ENCODE measurements at regions not wholly inside any gene's neighbourhood (a gene's known extent, or its start where the extent isn't known, plus 50 kb on each side); places are given as distances from the start of the nearest gene placed in this dataset.

- Histone ChIP-seq H3K9me2 (ENCODE audit: insufficient read depth, low read length) (no peaks in the 10 kb centered on the region), H2AFZ (ENCODE audit: low read length) (no peak overlapping the region), H3K79me2 (ENCODE audit: insufficient read depth, low read depth, low read length) (no peaks in the 10 kb centered on the region), H3K4me2 (ENCODE audit: low read length) (no peak overlapping the region), H3K4me1 (ENCODE audit: insufficient read depth, low read length, poor library complexity, severe bottlenecking) (no peaks in the 10 kb centered on the region), H4K20me1 (ENCODE audit: insufficient read depth, low read length) (no peaks in the 10 kb centered on the region), H3K36me3 (ENCODE audit: insufficient read depth, low read length) (no peaks in the 10 kb centered on the region), H3K9me3 (ENCODE audit: low read length) (no peaks in the 10 kb centered on the region), H3K27ac (ENCODE audit: low read depth, low read length, poor library complexity, severe bottlenecking) (no peak overlapping the region), H3K4me3 (ENCODE audit: low read depth, low read length, poor library complexity, severe bottlenecking) (no peak overlapping the region)
- POLR2A ChIA-PET = no interaction called here
- CTCF ChIA-PET (ENCODE audit: unreplicated experiment) = no interaction called here
- no peak for TF ChIP-seq EZH2phosphoT487 (IDR thresholded peaks at IDR 0.05; ENCODE audit: borderline replicate concordance, low read depth, low read length)
- TF ChIP-seq CTCF (conservative IDR thresholded peaks at IDR 0.05; ENCODE audit: low read length) = no peak
- intact Hi-C loops (cut with micrococcal nuclease; ENCODE audit: unreplicated experiment) = no loop called here
- BruUV-seq (replicated peaks) = no TSS peak
- DNase-seq (ENCODE audit: low spot score) = no peak
These were observed 495.4 kb upstream of the PIK3C3 start for GRCh38 chr18:41459656-41460055.

- no TSS peak for BruUV-seq (replicated peaks)
- CTCF ChIA-PET (ENCODE audit: unreplicated experiment) = no interaction called here
These were observed 496.7 kb upstream of the PIK3C3 start for GRCh38 chr18:41458376-41458775.

More at GRCh38 chr18:41458376-41458775, 496.7 kb upstream of the PIK3C3 start:
- no peaks in the 10 kb centered on the region for H3K4me1 ChIP-seq (ENCODE audit: insufficient read depth, low read length, poor library complexity, severe bottlenecking)
- no peak overlapping the region for H2AFZ ChIP-seq (ENCODE audit: low read length)
- H3K79me2 ChIP-seq (ENCODE audit: insufficient read depth, low read depth, low read length) = no peaks in the 10 kb centered on the region
- H3K9me2 ChIP-seq (ENCODE audit: insufficient read depth, low read length) = no peaks in the 10 kb centered on the region
- no peaks in the 10 kb centered on the region for H4K20me1 ChIP-seq (ENCODE audit: insufficient read depth, low read length)
- no peak overlapping the region for H3K27ac ChIP-seq (ENCODE audit: low read depth, low read length, poor library complexity, severe bottlenecking)
- no peaks in the 10 kb centered on the region for H3K9me3 ChIP-seq (ENCODE audit: low read length)
- H3K4me2 ChIP-seq (ENCODE audit: low read length) = no peak overlapping the region
- intact Hi-C loops (cut with micrococcal nuclease; ENCODE audit: unreplicated experiment) = no loop called here
- no peak for DNase-seq (ENCODE audit: low spot score)
- TF ChIP-seq EZH2phosphoT487 (IDR thresholded peaks at IDR 0.05; ENCODE audit: borderline replicate concordance, low read depth, low read length) (no peak), CTCF (conservative IDR thresholded peaks at IDR 0.05; ENCODE audit: low read length) (no peak)
- H3K4me3 ChIP-seq (ENCODE audit: low read depth, low read length, poor library complexity, severe bottlenecking) = no peak overlapping the region
- POLR2A ChIA-PET = no interaction called here
- H3K36me3 ChIP-seq (ENCODE audit: insufficient read depth, low read length) = no peaks in the 10 kb centered on the region
